GM12865 (cell line): ENCODE measurements at regions not wholly inside any gene's neighbourhood (a gene's known extent, or its start where the extent isn't known, plus 50 kb on each side); places are given as distances from the start of the nearest gene placed in this dataset.

Experiments used
- DNase-seq: peaks from one replicate; pipeline ENCODE4 v3.0.0; 2010; ENCODE audit warnings: low read depth
- H3K4me3 ChIP-seq: 2 replicates; pipeline ENCODE4 v1.5.1; 2011; ENCODE audit warnings: mild to moderate bottlenecking, low read depth, low read length, control low read depth
- TF ChIP-seq, protein P1 (sequence below): IDR thresholded peaks from 2 replicates; pipeline ENCODE4 v1.5.1; 2011; ENCODE audit warnings: low read length, control low read depth, low read depth, inconsistent platforms; ENCODE audit not compliant: insufficient read depth; ENCODE audit errors: missing control alignments

DNA sequence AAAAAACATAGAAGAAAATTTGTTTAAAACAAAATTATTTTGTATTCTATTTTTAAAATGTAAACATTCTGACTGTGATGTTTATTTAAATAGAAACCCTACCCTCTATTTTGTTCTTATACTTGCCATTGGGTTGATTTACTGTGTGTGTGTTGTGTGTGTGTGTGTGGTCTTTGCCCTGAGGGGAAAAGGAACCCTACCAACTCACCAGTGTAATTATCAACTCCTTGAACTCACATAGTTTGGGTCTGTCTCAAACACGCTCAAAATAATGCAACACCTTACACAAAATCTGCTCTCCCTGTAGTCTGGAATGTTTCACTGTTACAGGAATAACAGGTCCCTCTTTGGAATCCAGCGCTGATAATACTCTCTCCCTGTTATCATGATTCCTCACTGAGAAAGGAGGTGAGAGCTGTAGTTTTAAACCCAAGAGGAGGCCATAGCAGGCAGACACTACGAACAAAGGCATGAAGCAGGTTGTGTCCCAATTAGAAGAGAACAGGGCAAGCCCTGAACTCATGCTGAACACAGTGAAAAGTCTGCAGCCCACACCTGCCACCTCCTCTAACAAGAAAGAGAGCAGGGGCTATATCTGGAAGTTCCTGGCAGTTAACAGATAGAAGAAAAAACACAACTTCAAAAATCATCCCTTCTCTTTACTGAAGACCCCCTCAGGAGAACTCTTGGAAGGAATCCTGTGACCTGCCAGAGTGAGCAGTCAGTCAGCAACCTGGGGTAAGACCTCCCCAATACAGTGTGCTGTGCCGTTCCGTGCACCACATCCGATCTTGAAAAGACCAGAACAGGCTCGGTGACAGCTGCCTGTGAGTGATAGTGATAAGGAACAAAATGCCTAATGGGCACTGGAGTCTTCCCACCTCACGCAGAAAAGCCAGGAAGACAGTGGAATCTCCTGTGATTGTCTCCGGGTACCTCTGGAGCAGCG, 608.1 kb upstream of the ADAMTS16 start:
- TF ChIP-seq, protein P1, sequence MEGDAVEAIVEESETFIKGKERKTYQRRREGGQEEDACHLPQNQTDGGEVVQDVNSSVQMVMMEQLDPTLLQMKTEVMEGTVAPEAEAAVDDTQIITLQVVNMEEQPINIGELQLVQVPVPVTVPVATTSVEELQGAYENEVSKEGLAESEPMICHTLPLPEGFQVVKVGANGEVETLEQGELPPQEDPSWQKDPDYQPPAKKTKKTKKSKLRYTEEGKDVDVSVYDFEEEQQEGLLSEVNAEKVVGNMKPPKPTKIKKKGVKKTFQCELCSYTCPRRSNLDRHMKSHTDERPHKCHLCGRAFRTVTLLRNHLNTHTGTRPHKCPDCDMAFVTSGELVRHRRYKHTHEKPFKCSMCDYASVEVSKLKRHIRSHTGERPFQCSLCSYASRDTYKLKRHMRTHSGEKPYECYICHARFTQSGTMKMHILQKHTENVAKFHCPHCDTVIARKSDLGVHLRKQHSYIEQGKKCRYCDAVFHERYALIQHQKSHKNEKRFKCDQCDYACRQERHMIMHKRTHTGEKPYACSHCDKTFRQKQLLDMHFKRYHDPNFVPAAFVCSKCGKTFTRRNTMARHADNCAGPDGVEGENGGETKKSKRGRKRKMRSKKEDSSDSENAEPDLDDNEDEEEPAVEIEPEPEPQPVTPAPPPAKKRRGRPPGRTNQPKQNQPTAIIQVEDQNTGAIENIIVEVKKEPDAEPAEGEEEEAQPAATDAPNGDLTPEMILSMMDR: no peak
- no peak overlapping the region for H3K4me3 ChIP-seq
- DNase-seq: no peak

DNA sequence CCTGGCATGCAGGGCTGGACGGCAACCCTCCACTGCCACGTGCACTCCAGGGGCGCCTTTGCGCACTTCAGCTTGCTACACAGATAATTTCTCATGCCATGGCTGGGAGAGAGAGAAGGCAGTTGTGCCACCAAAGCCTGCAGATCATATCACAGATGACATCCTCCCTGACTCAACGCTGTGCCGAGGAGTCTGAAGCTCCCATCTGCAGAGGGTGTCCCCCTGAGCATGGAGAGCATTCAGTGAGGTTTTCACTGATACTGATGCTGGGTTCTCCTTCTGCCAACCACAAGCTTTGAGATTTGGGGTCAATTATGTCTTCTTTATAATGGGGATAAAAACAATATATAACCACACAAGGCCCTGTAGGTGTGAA, 607.4 kb upstream of the ADAMTS16 start:
- DNase-seq: no peak
- TF ChIP-seq, protein P1: no peak
- H3K4me3 ChIP-seq: no peak overlapping the region

DNA sequence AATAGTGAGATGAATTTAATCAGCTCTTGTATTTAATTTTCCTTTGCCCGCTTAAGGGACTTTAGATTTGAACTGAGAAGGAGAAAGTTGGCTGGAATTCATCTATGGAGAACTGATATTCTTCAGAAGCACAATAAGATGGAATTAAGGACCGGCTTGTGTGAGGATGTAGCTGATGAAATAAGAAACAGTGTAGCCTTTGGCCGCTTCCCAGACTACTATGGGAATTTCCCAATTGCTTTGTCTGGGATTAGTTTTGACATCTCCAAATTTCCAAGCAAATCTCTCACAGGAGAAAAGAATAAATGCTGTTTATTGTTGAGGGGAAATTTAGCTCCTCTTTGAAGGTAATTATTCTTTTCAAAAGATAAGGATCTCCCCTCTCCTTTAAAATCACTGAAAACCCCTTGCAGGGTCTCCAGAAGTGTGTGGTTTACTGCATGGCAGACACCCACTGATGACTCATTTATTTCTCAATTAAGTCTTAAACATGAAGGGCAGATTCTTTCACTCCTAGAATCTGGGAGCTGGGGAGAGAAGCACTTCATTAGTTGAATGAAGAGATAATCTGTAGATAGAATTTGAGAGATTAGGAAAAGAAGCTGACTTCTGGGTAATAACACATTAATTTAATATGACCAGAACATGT, 606.5 kb upstream of the ADAMTS16 start:
- TF ChIP-seq, protein P1: no peak
- DNase-seq: no peak

DNA sequence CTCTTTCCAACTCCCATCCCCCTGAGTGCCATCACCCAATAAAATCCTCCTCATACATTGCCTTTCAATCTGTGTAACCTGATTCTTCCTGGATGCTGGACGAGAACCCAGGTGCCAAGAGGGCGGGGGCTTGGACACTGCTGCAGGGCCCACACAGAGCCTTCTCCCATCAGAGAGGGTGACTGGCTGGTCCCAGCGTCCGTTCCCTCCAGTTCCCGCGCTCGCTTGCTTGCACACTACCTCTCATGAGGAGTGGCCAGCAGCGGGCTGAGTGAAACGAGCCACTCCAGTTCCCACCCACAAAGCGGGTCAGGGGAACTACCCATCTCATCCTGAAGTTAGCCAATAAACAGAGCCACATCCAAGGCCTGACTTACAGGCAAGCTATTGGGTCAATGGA, 602.6 kb upstream of the ADAMTS16 start:
- TF ChIP-seq, protein P1: no peak
- no peak overlapping the region for H3K4me3 ChIP-seq
- no peak for DNase-seq

More for the DNA sequence above, 606.5 kb upstream of the ADAMTS16 start:
- H3K4me3 ChIP-seq: no peak overlapping the region

DNA sequence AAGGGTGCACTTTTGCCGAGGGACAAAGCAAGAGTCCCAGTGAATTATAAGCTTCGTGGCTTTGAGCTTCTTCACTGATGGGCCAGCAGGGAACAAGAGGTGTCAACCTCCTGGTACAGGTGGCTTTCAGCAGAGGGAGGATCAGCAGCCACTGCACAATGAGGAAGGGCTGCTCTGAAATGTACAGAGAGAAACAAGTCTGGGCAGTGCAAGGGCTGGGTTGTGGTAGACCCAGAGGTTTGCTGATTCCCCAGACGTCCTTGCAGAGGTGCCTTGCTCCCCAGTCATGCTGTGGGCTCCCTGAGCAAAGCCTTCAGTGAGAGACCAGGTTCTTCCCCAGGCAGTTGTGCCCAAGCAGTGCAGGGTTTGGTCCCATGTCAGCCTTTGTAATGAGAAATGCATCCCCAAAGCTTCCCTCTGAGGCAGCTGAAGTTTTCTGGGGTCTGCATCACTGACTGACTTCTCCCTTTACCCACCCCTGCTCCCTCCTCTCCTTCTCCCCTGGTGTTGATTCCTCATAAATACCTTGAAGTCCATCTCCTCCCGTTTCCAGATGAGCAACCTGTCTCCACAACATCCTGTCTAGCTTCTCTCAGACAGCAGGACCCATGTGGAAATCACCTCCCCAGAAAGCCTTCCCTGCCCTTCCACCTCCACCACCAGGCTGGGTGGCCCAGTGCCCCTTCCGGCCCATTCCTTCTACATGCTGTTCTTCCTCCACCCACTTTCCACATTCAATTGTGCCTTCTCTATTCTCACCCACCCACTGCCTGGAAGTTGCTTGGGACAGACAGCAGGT, 599.6 kb upstream of the ADAMTS16 start:
- DNase-seq: no peak
- H3K4me3 ChIP-seq: no peak overlapping the region
- TF ChIP-seq, protein P1: no peak

DNA sequence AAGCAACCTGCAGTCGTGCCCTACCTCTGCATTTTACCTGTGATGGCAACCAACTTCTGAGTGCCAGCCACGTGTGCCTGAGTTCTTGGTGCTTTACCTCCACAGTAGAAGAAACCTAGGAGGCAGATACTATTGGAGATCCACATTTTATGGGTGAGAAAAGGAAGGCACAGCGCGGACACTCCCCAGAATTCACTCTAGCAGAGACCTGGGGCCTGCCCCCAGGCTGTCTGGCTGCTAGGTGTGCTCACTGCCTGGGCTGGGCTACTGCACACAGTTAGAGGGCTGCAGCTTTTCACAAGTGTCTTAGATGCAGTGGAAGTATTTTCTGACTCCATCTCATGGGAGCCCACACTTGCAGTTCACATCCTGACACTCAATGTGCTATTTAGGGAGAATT, 598.8 kb upstream of the ADAMTS16 start:
- no peak for DNase-seq
- no peak overlapping the region for H3K4me3 ChIP-seq

More for the DNA sequence above, 598.8 kb upstream of the ADAMTS16 start:
- TF ChIP-seq, protein P1: no peak
